OCI-LY7 (cell line): ENCODE measurements at regions not wholly inside any gene's neighbourhood (a gene's known extent, or its start where the extent isn't known, plus 50 kb on each side); places are given as distances from the start of the nearest gene placed in this dataset.

Experiments
- CTCF ChIP-seq: fragments of 200-600 bp; sonication (generic); conservative IDR thresholded peaks from 2 replicates; pipeline ENCODE4 v1.5.1; 2014; ENCODE audit warnings: mild to moderate bottlenecking, antibody characterized with exemption, low read length, moderate library complexity, mixed read lengths
- EZH2phosphoT487 ChIP-seq: fragments of 200-600 bp; sonication (generic); IDR thresholded peaks from 2 replicates; pipeline ENCODE4 v1.6.1; 2018; ENCODE audit warnings: low read depth, borderline replicate concordance, mild to moderate bottlenecking, mixed run types, antibody characterized with exemption, low read length, moderate library complexity, mixed read lengths

GRCh38 chr14:41171045-41171444 is 435.6 kb upstream of the LRFN5 start:
- TF ChIP-seq CTCF (no peak), EZH2phosphoT487 (no peak)
